Gastrocnemius medialis (tissue), 4 donors: ENCODE measurements at regions not wholly inside any gene's neighbourhood (a gene's known extent, or its start where the extent isn't known, plus 50 kb on each side); places are given as distances from the start of the nearest gene placed in this dataset.

Experiments used
- ATAC-seq, 2 donors: fragments of 150-250 bp; one replicate each; pipeline ENCODE4 v1.9.1; 2016
- DNase-seq, 2 donors: peaks; one replicate each; pipeline ENCODE4 v3.0.0-alpha.2; 2019
- H3K27ac ChIP-seq, 4 donors: fragments of 200-600 bp; sonication (generic); 1 replicate in 1 of 4; 2 replicates in 3 of 4; pipeline ENCODE4 v1.5.1; 2016 to 2018; ENCODE audit warnings: mild to moderate bottlenecking in 2 of 4, moderate library complexity in 1 of 4
- H3K27me3 ChIP-seq, 3 donors: fragments of 200-600 bp; sonication (generic) in 2 of 3; 1 replicate in 1 of 3; 2 replicates in 2 of 3; pipeline versions ENCODE4 v1.5.1 to v1.6.0; 2016 to 2019; ENCODE audit warnings: mild to moderate bottlenecking in 1 of 3, moderate library complexity in 1 of 3
- H3K36me3 ChIP-seq, 2 donors: fragments of 200-600 bp; sonication (generic) in 1 of 2; one replicate each; pipeline ENCODE4 v1.5.1; 2017 to 2018
- H3K4me1 ChIP-seq, 2 donors: fragments of 200-600 bp; sonication (generic) in 1 of 2; one replicate each; pipeline ENCODE4 v1.5.1; 2016 to 2017; ENCODE audit warnings: mild to moderate bottlenecking in 2 of 2
- H3K4me3 ChIP-seq, 4 donors: fragments of 200-600 bp; sonication (generic) in 3 of 4; 1 replicate in 1 of 4; 2 replicates in 3 of 4; pipeline ENCODE4 v1.5.1; 2016 to 2019; ENCODE audit warnings: mild to moderate bottlenecking in 2 of 4
- H3K9me3 ChIP-seq, 3 donors: fragments of 200-600 bp; sonication (generic) in 2 of 3; 1 replicate in 1 of 3; 2 replicates in 2 of 3; pipeline ENCODE4 v1.5.1; 2016 to 2019
- POLR2A ChIP-seq, 2 donors: fragments of 450-650 bp; IDR thresholded peaks; one replicate each; pipeline ENCODE4 v1.6.1; 2017; ENCODE audit warnings: antibody characterized with exemption in 2 of 2, mild to moderate bottlenecking in 2 of 2, moderate library complexity in 2 of 2
- in situ Hi-C, 4 donors: fragments of 200-750 bp; cut with MboI; loops; one replicate each; pipeline versions ENCODE4 v1.15.0 to v1.8.0; 2017; ENCODE audit warnings: low sequenced_read_pairs in 4 of 4
- intact Hi-C: fragments of 100-400 bp; cut with DNase I; formaldehyde crosslinking; loops from one replicate; pipeline ENCODE4 v1.15.1; 2023; ENCODE audit warnings: low total_unique reads
- TF ChIP-seq, protein P1 (sequence below), 5 experiments: fragments of 450-650 bp in 3 of 5; fragments of 200-600 bp in 2 of 5; sonication (generic) in 2 of 5; IDR thresholded peaks in 4 of 5; conservative IDR thresholded peaks in 1 of 5; 1 replicate in 4 of 5; 2 replicates in 1 of 5; pipeline ENCODE4 v1.5.1; 2016 to 2019; ENCODE audit warnings: antibody characterized with exemption in 5 of 5, mild to moderate bottlenecking in 3 of 5, moderate library complexity in 3 of 5

DNA sequence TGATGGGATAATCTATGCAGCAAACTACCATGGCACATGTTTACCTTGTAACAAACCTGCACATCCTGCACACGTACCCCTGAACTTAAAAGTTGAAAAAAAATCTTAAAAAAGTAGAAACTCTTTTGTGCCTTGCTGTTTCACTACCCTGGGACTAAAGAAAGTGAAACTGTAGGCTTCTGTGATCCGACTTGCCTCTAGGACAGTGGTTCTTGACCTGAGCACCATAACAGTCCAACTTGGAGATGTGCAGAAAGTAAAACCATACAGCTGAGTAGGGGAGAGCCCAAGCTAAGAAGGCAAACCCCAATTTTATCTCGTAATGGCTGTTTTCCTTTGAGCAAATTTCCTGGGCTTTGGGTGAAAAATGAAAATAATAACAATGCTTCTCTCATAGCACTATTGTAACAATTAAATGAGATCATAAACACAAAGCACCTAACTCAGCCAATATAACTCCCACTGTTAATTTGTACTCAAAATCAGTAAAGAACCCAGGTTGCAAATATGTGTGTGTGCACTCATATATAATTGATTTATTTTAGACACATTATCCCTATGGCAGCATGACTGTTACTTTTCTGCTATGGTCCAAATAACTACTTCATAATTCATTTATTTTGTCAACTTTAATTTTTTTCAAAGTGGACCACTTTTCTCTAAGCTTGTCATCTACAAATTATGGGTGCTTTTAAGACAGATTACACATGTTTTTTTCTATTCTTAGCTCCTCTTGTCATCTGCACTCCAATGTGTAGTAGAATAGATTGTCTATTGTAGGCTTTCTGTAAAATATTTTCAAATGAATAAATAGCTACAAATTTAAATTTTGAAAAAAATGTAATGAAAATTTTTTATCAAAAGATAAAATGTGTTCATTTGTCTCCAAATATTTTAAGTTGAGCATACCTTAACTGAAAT lies 334.9 kb downstream of the BTG1 start:
- TF ChIP-seq, protein P1, sequence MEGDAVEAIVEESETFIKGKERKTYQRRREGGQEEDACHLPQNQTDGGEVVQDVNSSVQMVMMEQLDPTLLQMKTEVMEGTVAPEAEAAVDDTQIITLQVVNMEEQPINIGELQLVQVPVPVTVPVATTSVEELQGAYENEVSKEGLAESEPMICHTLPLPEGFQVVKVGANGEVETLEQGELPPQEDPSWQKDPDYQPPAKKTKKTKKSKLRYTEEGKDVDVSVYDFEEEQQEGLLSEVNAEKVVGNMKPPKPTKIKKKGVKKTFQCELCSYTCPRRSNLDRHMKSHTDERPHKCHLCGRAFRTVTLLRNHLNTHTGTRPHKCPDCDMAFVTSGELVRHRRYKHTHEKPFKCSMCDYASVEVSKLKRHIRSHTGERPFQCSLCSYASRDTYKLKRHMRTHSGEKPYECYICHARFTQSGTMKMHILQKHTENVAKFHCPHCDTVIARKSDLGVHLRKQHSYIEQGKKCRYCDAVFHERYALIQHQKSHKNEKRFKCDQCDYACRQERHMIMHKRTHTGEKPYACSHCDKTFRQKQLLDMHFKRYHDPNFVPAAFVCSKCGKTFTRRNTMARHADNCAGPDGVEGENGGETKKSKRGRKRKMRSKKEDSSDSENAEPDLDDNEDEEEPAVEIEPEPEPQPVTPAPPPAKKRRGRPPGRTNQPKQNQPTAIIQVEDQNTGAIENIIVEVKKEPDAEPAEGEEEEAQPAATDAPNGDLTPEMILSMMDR (IDR thresholded peaks at IDR 0.05 in 4 of 5, conservative IDR thresholded peaks at IDR 0.05 in 1 of 5) = no peak
- no peak for TF ChIP-seq POLR2A (IDR thresholded peaks at IDR 0.05)
- Histone ChIP-seq H3K36me3 (no peaks in the 10 kb centered on the region), H3K27ac (no peak overlapping the region), H3K27me3 (no peaks in the 10 kb centered on the region), H3K4me1 (no peaks in the 10 kb centered on the region), H3K4me3 (no peak overlapping the region), H3K9me3 (no peaks in the 10 kb centered on the region)
- ATAC-seq (no peak), DNase-seq (no peak)
- in situ Hi-C loops = loop anchor here (5.0 to 25.0 kb wide), 7 partner anchors 327 to 777 kb away; partner anchors contain the start of gene BTG1 (in 1 of the 4)
- intact Hi-C loops = loop anchor here (1.0 to 5.0 kb wide), 4 partner anchors 332 to 760 kb away; no protein-coding TSS in a partner anchor

DNA sequence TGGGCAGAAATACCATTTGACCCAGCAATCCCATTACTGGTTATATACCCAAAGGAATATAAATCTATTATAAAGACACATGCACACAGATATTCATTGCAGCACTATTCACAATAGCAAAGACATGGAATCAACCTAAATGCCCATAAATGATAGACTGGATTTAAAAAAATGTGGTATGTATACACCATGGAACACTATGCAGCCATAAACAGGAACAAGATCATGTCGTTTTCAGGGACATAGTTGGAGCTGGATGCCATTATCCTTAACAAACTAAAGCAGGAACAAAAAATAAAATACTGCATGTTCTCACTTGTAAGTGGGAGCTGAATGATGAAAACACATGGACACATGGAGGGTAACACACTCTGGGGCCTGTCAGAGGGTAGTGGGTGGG lies 335.6 kb downstream of the BTG1 start:
- H3K27ac ChIP-seq = no peak overlapping the region
- in situ Hi-C loops (loop anchor here (5.0 to 25.0 kb wide), 7 partner anchors 327 to 777 kb away; partner anchors contain the start of gene BTG1 (in 1 of the 4)), intact Hi-C loops (loop anchor here (5.0 kb wide), 3 partner anchors 332 to 432 kb away; no protein-coding TSS in a partner anchor)
- H3K4me1 ChIP-seq = no peaks in the 10 kb centered on the region
- no peak overlapping the region for H3K4me3 ChIP-seq
- H3K27me3 ChIP-seq = no peaks in the 10 kb centered on the region
- H3K9me3 ChIP-seq = no peaks in the 10 kb centered on the region
- no peak for DNase-seq
- no peak for ATAC-seq
- TF ChIP-seq, protein P1 (IDR thresholded peaks at IDR 0.05 in 4 of 5, conservative IDR thresholded peaks at IDR 0.05 in 1 of 5) = no peak
- no peak for TF ChIP-seq POLR2A (IDR thresholded peaks at IDR 0.05)
- no peaks in the 10 kb centered on the region for H3K36me3 ChIP-seq

DNA sequence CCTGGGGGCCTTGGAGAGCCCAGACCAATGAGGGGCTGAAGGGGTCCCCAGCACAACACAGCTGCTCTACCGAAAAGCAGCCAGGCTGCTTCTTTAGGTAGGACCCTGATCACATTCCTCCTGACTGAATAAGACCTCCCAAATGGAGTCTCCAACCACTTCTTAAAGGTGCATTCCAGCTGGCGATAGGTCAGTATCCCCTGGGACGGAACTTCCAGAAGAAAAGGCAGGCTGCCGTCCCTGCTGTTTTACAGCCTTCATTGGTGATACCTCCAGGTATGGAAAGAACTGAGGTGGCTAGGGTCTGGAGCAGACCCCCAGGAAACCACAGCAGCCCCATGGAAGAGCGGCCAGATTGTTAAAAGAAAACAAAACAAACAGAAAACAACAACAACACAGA lies 340.6 kb downstream of the BTG1 start:
- in situ Hi-C loops = loop anchor here in 2 of 4 donors (25.0 kb wide), 3 partner anchors 332 to 782 kb away; partner anchors contain the start of gene BTG1 (in 1 of the 2)
- H3K4me1 ChIP-seq = no peaks in the 10 kb centered on the region
- no peak overlapping the region for H3K4me3 ChIP-seq
- no peaks in the 10 kb centered on the region for H3K36me3 ChIP-seq
- DNase-seq (no peak), ATAC-seq (no peak)
- H3K27me3 ChIP-seq = no peaks in the 10 kb centered on the region
- no peak for TF ChIP-seq POLR2A (IDR thresholded peaks at IDR 0.05)
- TF ChIP-seq, protein P1 (IDR thresholded peaks at IDR 0.05 in 4 of 5, conservative IDR thresholded peaks at IDR 0.05 in 1 of 5) = no peak
- H3K27ac ChIP-seq = no peak overlapping the region
- intact Hi-C loops = no loop called here
- H3K9me3 ChIP-seq = no peaks in the 10 kb centered on the region

DNA sequence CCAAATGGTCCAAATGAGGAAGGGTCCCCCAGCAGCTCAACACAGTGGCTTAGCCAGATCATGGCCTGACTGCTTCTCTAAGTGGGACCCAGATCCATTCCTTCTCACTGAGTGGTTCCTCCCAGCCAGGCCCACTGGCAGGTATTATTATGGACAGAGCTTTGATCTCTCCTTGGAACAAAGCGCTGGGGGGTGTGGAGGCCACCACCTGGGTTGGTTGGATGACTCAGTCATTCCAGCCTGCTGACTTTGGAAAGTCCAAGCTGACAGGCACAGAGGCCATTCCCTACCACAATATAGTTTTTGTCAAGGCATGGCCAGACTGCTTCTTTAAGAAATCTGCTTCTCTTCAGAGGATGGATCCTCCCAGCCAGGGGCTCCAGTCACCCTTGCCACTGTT lies 341.1 kb downstream of the BTG1 start:
- Histone ChIP-seq H3K4me3 (no peak overlapping the region), H3K27ac (no peak overlapping the region), H3K27me3 (no peaks in the 10 kb centered on the region), H3K9me3 (no peaks in the 10 kb centered on the region), H3K4me1 (no peaks in the 10 kb centered on the region), H3K36me3 (no peaks in the 10 kb centered on the region)
- ATAC-seq (no peak), DNase-seq (no peak)
- in situ Hi-C loops = loop anchor here in 2 of 4 donors (25.0 kb wide), 3 partner anchors 333 to 783 kb away; partner anchors contain the start of gene BTG1 (in 1 of the 2)
- no peak for TF ChIP-seq POLR2A (IDR thresholded peaks at IDR 0.05)
- TF ChIP-seq, protein P1 (IDR thresholded peaks at IDR 0.05 in 4 of 5, conservative IDR thresholded peaks at IDR 0.05 in 1 of 5) = no peak
- intact Hi-C loops = no loop called here
